ENCODE measurements at regions not wholly inside any gene's neighbourhood (a gene's known extent, or its start where the extent isn't known, plus 50 kb on each side); places are given as distances from the start of the nearest gene placed in this dataset.
A peak's percentile ranks its signal among the peaks of the same experiment; 100 is the strongest.
"Not testable (repeated sequence)": the region's sequence is repeated elsewhere in the genome, so short reads cannot be mapped to it uniquely, and the experiment has no call there.

- TF ChIP-seq CTCF (IDR thresholded peaks at IDR 0.05; ENCODE audit: insufficient read depth, low read length), result peak; percentile 89
- DNase-seq (ENCODE audit: low read depth), result peak; percentile 86
- H3K4me3 ChIP-seq (ENCODE audit: low read depth, low read length), result peak overlapping the region; percentile 96
These were observed 121.7 kb downstream of the MRPL57 start for GRCh38 chr13:21297914-21298831.

GRCh38 chr13:21304256-21304655 lies 127.8 kb downstream of the MRPL57 start:
- no peak for DNase-seq (ENCODE audit: low read depth)
- TF ChIP-seq CTCF (IDR thresholded peaks at IDR 0.05; ENCODE audit: insufficient read depth, low read length), result no peak
- H3K4me3 ChIP-seq (ENCODE audit: low read depth, low read length), result no peak overlapping the region

GRCh38 chr13:21306300-21307073 lies 130.0 kb downstream of the MRPL57 start:
- not testable (repeated sequence) for H3K4me3 ChIP-seq (ENCODE audit: low read depth, low read length); DNase-seq (ENCODE audit: low read depth)

GRCh38 chr13:21307158-21307557 lies 130.7 kb downstream of the MRPL57 start:
- DNase-seq (ENCODE audit: low read depth); H3K4me3 ChIP-seq (ENCODE audit: low read depth, low read length): not testable (repeated sequence)

- TF ChIP-seq CTCF (IDR thresholded peaks at IDR 0.05; ENCODE audit: insufficient read depth, low read length), result no peak
- DNase-seq (ENCODE audit: low read depth), result no peak
- H3K4me3 ChIP-seq (ENCODE audit: low read depth, low read length), result no peak overlapping the region
These were observed 132.4 kb downstream of the MRPL57 start for GRCh38 chr13:21308906-21309305.

- no peak for TF ChIP-seq CTCF (IDR thresholded peaks at IDR 0.05; ENCODE audit: insufficient read depth, low read length)
- no peak for DNase-seq (ENCODE audit: low read depth)
- H3K4me3 ChIP-seq (ENCODE audit: low read depth, low read length), result no peak overlapping the region
These were observed 133.2 kb downstream of the MRPL57 start for GRCh38 chr13:21309542-21310172.

- no peak overlapping the region for H3K4me3 ChIP-seq (ENCODE audit: low read depth, low read length)
- no peak for DNase-seq (ENCODE audit: low read depth)
- TF ChIP-seq CTCF (IDR thresholded peaks at IDR 0.05; ENCODE audit: insufficient read depth, low read length), result no peak
These were observed 133.8 kb downstream of the MRPL57 start for GRCh38 chr13:21310220-21310619.

- not testable (repeated sequence) for DNase-seq (ENCODE audit: low read depth); H3K4me3 ChIP-seq (ENCODE audit: low read depth, low read length)
These were observed 138.5 kb downstream of the MRPL57 start for GRCh38 chr13:21314976-21315375.

Data from fibroblast of the aortic adventitia (primary cell).